NCI-H187 (cell line): ENCODE measurements at regions not wholly inside any gene's neighbourhood (a gene's known extent, or its start where the extent isn't known, plus 50 kb on each side); places are given as distances from the start of the nearest gene placed in this dataset.
A peak's percentile ranks its signal among the peaks of the same experiment; 100 is the strongest.
"Not testable (repeated sequence)": the region's sequence is repeated elsewhere in the genome, so short reads cannot be mapped to it uniquely, and the experiment has no call there.

Source experiments
- DNase-seq, 2 experiments: peaks; one replicate each; lab custom pipeline; 2025; lab: John Stamatoyannopoulos, UW

DNA sequence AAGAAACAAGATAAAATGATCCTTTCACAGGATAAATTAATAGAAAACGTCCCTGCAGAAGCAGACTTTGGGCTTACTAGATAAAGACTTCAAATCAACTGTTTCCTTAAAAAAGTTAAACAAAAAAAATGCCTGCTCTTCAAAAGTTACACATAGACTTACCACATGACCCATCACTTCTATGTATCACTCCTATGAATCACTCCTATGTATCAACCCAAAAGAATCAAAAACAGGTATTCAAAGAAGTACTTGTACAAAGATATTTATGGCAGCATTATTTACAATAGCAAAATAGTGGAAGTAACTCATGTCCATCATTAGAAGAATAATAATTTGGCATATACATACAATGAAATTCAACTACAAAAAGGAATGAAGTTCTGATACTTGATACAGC is 56.3 kb upstream of the PRDM9 start:
- DNase-seq, result no peak

- DNase-seq, result no peak
These were observed 57.2 kb upstream of the PRDM9 start for GRCh38 chr5:23450187-23450586.

- DNase-seq, result no peak
These were observed 58.8 kb upstream of the PRDM9 start for GRCh38 chr5:23448627-23449026.

DNA sequence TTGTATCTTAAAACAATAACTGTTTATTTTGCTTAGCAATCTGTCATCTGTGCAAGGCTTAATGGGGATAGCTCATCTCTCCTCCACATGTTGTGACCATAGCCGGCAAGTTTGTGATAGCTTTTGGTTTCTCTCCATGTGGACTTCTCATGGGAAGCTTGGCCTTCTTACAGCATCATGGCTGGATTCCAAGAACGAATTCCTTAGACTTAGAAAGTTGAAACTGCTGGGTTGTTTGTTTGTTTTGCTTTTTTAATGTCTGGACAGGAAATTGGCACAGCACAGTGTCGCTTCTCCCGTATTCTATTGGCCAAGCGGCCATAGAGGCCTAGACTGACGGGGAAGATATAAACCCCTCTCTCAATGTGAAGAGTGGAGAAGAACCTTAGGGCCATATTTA is 61.0 kb upstream of the PRDM9 start:
- no peak for DNase-seq

DNA sequence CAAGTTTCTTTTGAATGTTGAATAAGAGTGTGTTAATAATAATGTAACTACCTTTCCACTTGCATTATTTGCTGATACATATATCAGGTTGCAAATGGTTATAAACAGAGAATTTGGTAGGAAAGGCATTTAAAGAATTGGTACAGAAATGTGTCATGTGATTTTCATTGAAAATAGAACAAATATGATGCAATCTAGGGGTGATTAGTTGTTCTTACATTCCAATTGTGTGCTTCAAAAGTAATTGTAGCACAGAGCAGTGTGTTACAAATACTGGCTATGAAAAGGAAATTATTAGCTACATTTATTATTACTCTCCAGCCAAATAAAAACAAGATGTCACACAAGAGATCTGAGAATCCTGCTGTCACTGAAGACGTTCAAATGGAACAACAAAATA is 61.8 kb upstream of the PRDM9 start:
- DNase-seq, result no peak

DNA sequence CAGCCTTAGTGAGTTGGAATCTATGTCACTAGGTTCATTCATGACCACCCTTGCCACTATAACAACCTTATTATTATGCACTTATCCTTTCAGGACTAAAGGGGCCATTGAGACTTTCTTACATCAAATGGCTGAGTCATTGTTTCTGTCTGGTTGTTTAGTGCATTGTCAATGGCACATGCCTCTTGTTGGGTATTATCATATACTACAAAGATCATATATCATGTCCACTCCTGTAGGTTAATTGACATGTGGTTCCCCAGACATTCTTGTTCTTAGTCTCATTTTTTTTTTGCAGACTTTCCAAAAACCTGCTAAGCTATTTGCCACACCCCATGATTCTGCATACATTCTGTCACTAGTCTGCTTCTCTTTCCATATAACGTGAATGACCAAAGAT is 66.7 kb upstream of the PRDM9 start:
- no peak for DNase-seq

DNA sequence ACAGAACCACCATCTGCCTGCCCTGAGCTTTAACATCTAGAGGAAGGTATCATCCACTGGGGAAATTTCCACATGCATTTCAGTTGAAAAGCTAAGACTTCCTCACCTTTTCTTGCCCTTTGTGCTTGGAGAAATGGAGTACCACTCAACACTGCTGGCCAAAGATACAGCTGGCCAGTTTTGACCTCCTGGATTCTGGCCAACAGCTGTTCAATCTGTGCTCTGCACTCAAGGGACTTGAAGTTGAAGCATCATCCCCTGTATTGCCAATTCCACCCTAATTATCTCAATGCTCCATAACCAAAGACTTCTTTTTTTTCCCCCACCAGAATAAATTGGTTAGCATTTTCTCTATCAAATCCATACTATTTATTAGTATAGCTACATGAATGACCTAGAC is 70.4 kb upstream of the PRDM9 start:
- no peak for DNase-seq

DNA sequence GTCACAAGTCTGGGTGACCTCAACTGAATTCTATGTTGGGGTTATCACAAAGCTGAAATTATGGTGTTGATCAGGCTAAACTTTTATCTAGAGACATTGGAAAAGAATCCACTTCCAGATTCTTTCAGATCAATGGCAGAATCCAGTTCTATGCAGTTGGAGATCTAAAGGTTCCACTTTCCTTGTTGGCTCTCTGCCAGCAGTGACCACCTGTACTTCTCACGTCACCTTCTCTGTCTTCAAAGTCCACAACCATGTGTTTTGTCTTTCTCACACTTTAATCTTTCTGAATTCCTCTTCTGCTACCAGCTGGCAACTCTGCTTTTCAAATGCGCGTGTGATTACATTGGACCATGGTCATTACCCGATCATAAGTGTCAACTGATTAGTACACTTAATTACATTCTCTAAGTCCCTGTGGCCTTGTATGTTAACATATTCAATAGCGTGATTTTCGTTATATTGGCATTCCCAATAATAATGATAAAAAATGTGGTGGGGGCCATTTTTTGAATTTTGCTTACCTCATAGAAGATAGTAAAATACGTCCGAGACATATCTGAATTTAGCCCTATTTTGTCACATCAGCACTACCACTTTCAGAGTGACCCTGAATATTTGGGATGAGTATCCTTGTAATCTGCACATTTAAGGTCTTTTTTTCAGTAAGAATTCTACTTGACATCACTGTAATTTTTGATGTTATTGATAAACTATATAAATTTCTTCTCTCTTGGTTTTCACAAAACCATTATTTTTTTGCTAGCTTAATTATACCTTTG is 73.7 kb upstream of the PRDM9 start:
- no peak for DNase-seq

- no peak for DNase-seq
These were observed 78.7 kb upstream of the PRDM9 start for GRCh38 chr5:23428705-23429104.

GRCh38 chr5:23420214-23420613 is 87.2 kb upstream of the PRDM9 start:
- not testable (repeated sequence) for DNase-seq

GRCh38 chr5:23419115-23419514 is 88.3 kb upstream of the PRDM9 start:
- peak in 1 of 2 experiments; percentile 33 for DNase-seq

- no peak for DNase-seq
These were observed 94.9 kb upstream of the PRDM9 start for GRCh38 chr5:23412515-23412914.

DNA sequence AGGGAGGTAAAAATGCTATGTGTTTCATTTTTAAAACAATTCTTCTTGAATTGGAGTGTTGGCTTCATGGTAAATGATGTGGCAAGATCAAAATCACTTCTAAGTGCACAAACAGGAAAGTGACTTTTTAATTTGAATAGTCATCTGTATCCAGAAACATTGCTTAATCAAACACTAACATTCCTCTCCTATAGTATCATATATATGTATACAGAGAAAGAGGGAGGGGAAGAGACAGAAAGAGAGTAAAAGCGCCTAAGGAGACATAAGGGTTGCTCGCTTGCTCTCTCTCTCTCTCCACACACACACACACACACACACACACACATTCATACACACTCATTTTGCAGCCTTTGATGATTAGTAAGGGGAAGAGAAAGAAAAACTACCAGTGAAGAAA is 95.4 kb upstream of the PRDM9 start:
- no peak for DNase-seq

GRCh38 chr5:23411200-23411599 is 96.2 kb upstream of the PRDM9 start:
- no peak for DNase-seq

GRCh38 chr5:23410775-23411174 is 96.6 kb upstream of the PRDM9 start:
- DNase-seq, result not testable (repeated sequence)

GRCh38 chr5:23405316-23406068 is 101.9 kb upstream of the PRDM9 start:
- no peak for DNase-seq

DNA sequence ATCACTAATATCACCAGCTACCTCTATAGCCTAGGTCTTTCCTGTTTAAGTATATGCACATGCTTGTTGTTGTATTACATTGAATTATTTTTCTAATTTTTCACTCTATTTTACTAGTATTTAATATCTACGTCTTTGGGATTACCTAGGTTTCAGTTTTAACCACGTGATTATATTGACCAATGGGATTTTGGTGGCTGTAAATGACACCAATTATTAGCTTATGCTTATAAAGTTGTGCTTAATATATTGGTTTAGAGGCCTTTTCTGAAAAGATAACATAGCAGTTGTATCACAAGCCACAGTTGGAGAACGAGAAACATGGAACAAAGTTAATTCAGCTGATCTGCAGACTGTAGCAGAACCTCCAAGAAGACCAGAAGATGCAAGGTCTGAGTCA is 104.8 kb upstream of the PRDM9 start:
- DNase-seq, result no peak

DNA sequence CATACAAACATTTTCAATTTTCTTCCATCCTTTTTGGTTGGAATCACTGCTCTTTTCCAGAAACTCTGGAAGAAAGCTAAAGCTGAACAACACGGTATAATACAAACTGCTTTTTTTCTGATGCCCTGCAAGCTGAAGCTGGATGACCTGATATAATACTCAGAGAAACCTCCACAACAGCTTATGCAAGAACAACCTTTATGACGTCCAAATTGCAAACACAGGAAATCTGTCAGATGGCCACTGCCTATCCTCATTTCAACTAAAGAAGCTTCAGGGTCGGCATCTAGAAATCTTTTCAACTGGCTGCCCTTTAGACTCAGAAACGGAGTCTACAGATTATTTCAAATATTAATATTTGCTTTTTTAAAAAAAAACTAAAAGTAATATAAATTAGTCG is 106.5 kb upstream of the PRDM9 start:
- no peak for DNase-seq

DNA sequence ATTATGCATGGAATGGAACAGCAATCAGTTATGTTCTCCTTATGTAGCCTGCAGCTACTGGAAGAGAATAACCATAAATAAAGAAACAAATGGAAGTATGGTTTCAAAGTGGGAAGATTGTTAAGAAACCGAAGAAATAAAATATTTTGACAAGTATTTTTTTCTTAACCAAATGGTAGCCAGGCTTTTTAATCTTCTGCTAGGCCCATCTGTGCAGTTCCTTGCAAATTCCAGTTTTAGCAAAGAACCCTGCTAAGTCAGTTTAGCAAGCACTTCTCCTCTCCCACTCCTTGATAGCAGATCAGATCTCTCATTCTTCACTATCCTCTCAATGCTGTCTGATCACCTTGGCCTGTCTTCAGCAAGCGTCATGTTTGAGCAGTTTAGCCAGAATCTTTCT is 111.1 kb upstream of the PRDM9 start:
- DNase-seq, result no peak

DNA sequence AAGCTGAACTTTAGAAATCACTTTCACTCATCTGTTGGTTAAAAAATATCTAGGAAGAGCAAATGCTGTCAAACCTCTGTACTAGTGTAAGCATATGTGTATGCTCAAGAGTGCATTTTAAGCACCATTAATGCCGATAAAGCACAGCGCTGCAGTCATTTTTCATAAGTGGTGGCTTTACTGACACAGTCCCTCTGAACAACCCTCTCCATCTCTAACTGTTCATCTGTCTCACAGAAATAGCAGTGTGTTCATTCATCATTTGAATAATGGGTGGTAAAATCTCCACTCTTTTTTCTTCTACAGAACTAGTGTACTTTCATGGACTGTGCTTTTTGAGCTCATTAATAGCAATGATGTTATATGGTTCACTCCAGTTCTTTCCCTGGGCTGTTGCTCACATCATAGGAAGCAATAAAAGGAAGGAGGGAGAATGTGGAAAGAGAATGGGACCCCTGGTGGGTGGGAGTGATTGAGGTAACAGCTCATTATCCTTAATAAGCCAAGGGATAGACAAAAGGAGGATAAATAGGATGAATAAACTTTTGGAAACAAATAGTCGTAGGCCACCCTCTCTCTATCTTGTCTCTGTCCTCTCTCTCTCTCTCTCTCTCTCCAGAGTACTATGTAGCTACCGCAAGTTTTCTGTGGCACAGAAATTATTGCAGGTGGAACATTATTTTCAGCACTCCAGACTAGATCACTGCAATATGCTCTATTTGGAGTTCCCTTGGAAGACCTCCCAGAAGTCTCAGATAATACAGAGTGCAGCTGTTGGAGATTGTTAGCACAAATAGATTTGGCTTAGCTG is 117.9 kb upstream of the PRDM9 start:
- no peak for DNase-seq

GRCh38 chr5:23385036-23385435 is 122.4 kb upstream of the PRDM9 start:
- DNase-seq, result no peak

DNA sequence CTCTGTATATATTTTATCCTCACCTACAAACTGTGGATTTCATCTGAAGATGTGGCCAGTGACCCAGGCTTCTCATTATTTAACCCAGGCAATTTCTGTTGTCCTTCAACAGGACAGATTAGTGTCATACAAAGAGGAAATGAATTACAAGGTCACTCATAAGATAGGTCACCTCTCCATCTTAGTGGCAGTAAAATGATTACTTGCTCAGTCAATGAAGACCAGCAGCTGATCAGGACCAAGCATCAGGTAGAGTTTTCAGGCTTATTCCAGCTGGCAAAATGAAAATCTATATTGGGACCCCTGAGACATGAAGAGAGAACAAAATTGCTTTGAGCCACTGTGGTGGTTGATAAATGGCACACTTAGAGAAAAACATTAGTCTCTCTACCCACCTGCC is 135.2 kb upstream of the PRDM9 start:
- no peak for DNase-seq

GRCh38 chr5:23368393-23368792 is 139.0 kb upstream of the PRDM9 start:
- DNase-seq, result no peak
